GM19468 (cell line): ENCODE measurements at regions not wholly inside any gene's neighbourhood (a gene's known extent, or its start where the extent isn't known, plus 50 kb on each side); places are given as distances from the start of the nearest gene placed in this dataset.

Experiments
- ATAC-seq: cut with Tn5 transposase; IDR thresholded peaks from one replicate; pipeline ENCODE4 v1.9.1; 2021; ENCODE audit warnings: mild to moderate bottlenecking, moderate library complexity, moderate number of reproducible peaks; ENCODE audit not compliant: unreplicated experiment; ENCODE audit errors: extremely low read depth

DNA sequence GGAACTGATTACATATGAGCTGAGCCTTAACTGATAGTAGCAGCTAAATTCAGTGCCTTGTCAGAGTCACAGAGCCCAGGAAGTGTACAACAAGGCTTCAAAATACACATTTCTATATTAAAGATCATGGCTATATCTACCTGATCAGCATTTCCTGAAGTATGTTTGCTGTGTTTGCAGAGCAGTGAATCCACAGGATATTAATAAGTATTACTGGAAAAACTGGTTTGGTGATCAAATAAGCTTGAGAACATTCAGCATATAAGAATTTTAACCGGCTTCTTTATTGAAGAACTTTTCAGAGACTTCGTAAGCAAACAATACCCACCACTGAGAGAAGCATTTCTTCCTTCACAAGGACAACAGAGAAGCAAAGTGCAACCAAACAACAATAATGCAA lies 227.0 kb downstream of the ELAVL2 start:
- no peak for ATAC-seq

DNA sequence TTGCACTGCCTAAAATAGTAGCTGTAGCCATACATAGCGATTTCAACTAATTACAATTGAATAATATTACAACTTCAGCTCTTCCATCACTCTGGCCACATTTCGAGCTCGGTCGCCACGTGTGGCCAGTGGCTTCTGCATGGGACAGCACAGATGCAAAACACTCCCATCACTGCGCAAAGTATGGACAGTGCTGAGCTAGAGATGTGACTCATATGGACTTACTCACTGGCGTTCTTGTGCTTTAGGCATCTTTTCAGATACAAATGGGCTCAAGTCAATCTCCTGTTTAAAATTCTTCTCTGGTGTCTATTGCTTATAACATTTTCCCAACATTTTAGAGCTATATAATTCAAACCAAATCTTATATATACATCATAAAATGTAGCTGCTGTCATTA lies 222.7 kb downstream of the ELAVL2 start:
- ATAC-seq = no peak

- ATAC-seq = no peak
Observed at GRCh38 chr9:23606107-23606506, 219.9 kb downstream of the ELAVL2 start.

- no peak for ATAC-seq
Observed at GRCh38 chr9:23608456-23608855, 217.6 kb downstream of the ELAVL2 start.

DNA sequence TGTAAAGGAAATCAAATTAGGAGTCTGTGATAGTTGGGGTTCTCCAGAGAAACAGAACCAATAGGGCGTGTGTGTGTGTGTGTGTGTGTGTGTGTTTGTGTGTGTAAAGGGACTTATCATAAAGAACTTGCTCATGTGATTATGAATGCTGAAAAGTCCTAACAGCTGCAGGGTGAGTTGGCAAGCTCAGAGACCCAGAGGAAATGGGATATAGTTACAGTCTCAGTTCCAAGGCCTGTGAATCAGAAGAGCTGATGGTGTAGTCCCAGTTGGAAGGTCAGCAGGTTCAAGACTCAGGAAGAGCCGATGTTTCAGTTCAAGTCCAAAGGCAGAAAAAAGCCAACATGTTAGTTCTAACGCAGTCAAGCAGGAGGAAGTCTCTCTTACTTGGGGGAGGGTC lies 214.2 kb downstream of the ELAVL2 start:
- ATAC-seq = no peak

DNA sequence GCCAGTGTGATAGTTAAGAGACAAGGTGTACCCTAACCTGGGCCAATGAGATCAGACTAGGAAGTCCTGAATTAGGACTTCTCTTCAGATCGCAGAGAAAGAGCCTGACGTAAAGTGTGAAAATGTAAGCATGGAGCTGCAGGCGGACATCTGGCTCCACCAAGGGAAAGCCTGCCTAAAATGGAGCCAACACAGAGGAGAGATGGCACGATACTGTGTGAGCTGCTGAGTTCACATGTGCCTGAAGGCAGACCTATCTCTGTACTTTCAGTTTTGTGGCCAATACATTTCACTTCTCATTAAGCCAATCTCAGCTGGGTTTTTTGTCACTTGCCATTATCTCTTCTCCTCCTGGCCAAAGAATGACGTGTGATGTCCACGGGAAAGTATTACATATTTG lies 210.5 kb downstream of the ELAVL2 start:
- no peak for ATAC-seq

GRCh38 chr9:23621188-23621587 lies 204.9 kb downstream of the ELAVL2 start:
- no peak for ATAC-seq

GRCh38 chr9:23621924-23622323 lies 204.1 kb downstream of the ELAVL2 start:
- ATAC-seq = no peak

DNA sequence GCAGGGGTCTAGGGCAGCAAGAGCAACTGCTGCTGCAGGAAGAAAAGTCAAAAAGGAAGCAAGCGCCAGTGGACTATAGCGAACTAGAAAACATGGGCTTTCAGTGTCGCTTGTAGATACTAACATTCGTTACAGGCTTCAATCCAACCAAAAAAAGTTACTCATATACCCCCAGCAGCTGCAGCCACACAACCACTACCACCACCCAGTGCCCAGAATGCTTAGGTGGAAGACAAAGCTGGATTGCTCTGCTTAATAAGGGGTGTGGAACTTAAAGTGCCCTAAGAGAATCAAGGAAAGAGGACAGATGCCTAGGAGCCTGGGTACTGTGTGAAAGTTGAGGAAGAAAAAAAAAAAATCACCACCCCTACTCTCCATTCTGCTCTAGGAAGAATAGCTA lies 203.6 kb downstream of the ELAVL2 start:
- ATAC-seq = no peak

DNA sequence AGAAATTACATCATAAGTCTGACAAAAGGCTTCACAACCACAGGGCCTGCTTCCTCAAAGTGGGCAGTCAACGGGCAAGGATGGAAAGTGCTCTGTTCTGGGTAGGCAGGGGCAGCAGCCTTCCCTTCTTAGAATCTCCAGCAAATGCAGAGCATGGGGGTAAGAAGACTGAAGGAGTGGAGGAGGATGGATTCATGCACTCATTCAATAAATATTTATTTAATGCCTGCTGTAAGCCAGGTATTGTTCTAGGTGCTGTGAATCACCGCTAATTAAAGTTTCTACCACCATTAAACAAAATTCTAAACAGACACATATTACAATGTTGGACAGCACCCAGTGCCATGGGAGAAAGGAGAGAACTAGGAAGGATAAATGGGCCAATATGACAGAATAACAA lies 195.6 kb downstream of the ELAVL2 start:
- ATAC-seq = no peak

DNA sequence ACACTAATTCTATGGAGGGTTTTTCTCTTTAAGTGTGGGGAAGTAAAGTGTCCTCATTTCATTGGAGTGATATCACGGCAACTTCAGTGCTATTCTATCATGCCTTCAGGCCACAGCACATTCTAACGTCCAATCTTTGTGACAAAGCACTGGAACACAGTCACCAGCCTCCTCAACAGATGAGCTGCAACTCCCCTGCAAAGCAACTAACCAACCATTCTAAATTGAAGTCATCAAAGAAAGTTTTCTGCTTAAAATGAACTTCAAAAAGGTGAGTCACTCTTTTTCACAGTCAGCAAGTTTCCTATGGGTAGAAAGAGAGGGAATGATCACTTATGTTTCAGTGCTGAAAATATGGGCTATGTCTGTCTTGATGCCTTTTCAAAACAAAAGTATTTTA lies 190.8 kb downstream of the ELAVL2 start:
- no peak for ATAC-seq

GRCh38 chr9:23636199-23636598 lies 189.8 kb downstream of the ELAVL2 start:
- ATAC-seq = no peak

GRCh38 chr9:23638011-23638410 lies 188.0 kb downstream of the ELAVL2 start:
- no peak for ATAC-seq

DNA sequence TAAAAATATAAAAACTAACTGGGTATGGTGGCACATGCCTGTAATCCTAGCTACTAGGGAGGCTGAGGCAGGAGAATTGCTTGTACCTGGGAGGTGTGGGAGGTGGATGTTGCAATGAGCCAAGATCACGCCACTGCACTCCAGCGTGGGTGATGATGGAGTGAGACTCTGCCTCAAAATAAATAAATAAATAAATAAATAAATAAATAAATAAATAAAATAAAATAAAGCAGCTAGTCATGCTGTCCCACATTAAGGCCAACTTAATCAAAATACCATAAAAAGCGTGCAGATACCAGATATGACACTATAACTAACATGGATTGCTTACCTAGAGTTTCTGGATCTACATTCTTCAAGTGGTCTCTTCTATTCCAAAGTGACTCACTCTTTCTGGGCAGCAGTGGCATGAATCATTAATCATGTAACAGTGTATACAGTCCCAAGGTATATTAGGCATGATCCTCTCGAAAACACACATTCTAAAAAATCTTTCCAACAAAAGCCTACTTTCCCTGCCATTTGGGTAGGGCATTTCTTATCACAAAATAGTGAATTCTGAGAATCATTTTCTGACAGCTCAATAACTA lies 187.1 kb downstream of the ELAVL2 start:
- no peak for ATAC-seq
